Osteocyte (in vitro differentiated cells): ENCODE measurements at regions not wholly inside any gene's neighbourhood (a gene's known extent, or its start where the extent isn't known, plus 50 kb on each side); places are given as distances from the start of the nearest gene placed in this dataset.

ENCODE experiments used
- DNase-seq: peaks from one replicate; pipeline ENCODE4 v3.0.0; 2021; ENCODE audit warnings: mixed read lengths; ENCODE audit not compliant: unreplicated experiment; ENCODE audit errors: extremely low spot score
- H3K27ac Mint-ChIP-seq: one replicate; pipeline ENCODE4 v1.8.0; 2021; ENCODE audit warnings: mild to moderate bottlenecking, mixed read lengths; ENCODE audit not compliant: unreplicated experiment
- H3K27me3 Mint-ChIP-seq: one replicate; pipeline ENCODE4 v1.8.0; 2021; ENCODE audit warnings: mixed read lengths; ENCODE audit not compliant: unreplicated experiment
- H3K36me3 Mint-ChIP-seq: one replicate; pipeline ENCODE4 v1.8.0; 2021; ENCODE audit warnings: mixed read lengths; ENCODE audit not compliant: unreplicated experiment
- H3K4me1 Mint-ChIP-seq: one replicate; pipeline ENCODE4 v1.8.0; 2021; ENCODE audit warnings: mixed read lengths; ENCODE audit not compliant: unreplicated experiment
- H3K4me3 Mint-ChIP-seq: one replicate; pipeline ENCODE4 v1.8.0; 2021; ENCODE audit warnings: mild to moderate bottlenecking, moderate library complexity, mixed read lengths; ENCODE audit not compliant: unreplicated experiment
- H3K9me3 Mint-ChIP-seq: one replicate; pipeline ENCODE4 v1.8.0; 2021; ENCODE audit warnings: mixed read lengths; ENCODE audit not compliant: unreplicated experiment
- TF ChIP-seq, protein P1 (sequence below): fragments of 200-600 bp; sonication (generic); IDR thresholded peaks from 2 replicates; pipeline ENCODE4 v1.5.0; 2021; ENCODE audit warnings: antibody characterized with exemption, mild to moderate bottlenecking, moderate library complexity

DNA sequence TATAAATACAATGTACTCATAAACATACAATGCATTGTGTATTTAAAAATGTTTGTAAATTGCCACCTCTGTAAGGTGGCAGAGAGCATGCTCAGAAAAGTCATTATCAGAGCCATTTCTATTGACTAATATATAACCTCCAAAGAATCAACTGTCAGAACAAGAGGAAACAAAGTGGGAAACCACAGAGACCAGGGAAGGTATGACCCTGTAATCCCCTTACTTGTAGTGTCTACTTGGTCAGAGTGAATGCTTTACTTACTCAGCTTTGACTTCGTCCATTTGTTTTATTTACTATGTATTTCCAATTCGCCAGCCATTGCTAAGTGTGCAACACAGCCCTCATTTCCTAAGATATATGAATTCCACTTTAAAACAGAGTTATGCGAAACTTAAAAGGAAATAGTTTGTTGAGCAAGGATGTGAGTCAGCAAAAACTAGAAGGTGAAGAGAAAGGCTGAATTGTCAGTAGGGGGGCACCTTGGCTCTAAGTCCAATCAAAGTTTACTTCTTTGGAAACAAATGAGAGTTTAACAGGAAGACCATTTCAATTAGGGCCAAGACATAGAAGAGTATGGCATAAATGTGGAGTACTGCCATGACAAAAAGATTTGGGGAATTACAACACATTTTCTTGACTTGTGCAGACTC lies 671.7 kb upstream of the PTBP2 start:
- TF ChIP-seq, protein P1, sequence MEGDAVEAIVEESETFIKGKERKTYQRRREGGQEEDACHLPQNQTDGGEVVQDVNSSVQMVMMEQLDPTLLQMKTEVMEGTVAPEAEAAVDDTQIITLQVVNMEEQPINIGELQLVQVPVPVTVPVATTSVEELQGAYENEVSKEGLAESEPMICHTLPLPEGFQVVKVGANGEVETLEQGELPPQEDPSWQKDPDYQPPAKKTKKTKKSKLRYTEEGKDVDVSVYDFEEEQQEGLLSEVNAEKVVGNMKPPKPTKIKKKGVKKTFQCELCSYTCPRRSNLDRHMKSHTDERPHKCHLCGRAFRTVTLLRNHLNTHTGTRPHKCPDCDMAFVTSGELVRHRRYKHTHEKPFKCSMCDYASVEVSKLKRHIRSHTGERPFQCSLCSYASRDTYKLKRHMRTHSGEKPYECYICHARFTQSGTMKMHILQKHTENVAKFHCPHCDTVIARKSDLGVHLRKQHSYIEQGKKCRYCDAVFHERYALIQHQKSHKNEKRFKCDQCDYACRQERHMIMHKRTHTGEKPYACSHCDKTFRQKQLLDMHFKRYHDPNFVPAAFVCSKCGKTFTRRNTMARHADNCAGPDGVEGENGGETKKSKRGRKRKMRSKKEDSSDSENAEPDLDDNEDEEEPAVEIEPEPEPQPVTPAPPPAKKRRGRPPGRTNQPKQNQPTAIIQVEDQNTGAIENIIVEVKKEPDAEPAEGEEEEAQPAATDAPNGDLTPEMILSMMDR: no peak
- H3K4me1 Mint-ChIP-seq: no peaks in the 10 kb centered on the region
- peaks cover 9% of the 10 kb centered on the region for H3K9me3 Mint-ChIP-seq
- no peaks in the 10 kb centered on the region for H3K27me3 Mint-ChIP-seq
- DNase-seq: no peak
- H3K27ac Mint-ChIP-seq: no peak overlapping the region
- H3K4me3 Mint-ChIP-seq: no peak overlapping the region
- no peaks in the 10 kb centered on the region for H3K36me3 Mint-ChIP-seq

DNA sequence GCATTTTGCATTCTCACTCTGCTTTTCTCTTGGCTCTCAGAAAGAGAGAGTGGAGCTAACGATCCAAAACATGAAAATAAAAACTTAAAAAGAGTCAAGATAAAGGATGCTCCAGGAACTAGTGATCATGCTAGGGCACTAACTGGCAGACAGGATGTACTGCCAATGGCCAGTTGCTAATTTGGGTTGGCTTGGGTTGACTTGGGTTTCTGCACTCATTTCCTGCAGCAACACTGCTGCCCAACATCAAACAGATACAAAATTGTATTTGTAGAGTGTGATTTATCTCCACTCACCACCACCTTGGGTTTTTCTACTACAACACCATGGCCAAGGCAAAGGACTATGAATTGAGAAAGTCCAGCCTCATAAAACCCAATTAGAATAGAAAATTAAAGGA lies 662.3 kb upstream of the PTBP2 start:
- no peak for DNase-seq
- TF ChIP-seq, protein P1: no peak
- no peaks in the 10 kb centered on the region for H3K4me1 Mint-ChIP-seq
- H3K27me3 Mint-ChIP-seq: no peaks in the 10 kb centered on the region
- H3K9me3 Mint-ChIP-seq: peaks cover 18% of the 10 kb centered on the region
- H3K4me3 Mint-ChIP-seq: no peak overlapping the region
- H3K27ac Mint-ChIP-seq: no peak overlapping the region
- H3K36me3 Mint-ChIP-seq: no peaks in the 10 kb centered on the region

DNA sequence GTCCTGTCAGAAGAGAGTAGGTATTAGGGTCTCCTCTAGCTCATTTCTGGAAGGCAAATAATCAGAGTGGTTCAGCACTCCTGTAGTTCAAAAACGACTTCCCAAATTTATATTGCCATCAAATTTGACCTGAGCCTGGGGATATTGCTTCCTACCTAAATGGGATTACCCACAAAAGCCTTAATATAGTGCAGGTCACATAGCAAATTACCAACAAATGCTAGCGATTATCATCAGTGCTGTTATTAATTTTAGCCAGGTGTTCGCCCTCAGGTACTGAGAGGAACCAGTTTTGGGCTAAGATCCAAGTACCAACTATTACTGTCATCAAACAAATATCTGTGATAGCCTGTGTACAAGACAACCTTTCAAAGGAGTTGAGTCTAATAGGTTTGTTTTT lies 661.8 kb upstream of the PTBP2 start:
- no peaks in the 10 kb centered on the region for H3K27me3 Mint-ChIP-seq
- H3K36me3 Mint-ChIP-seq: no peaks in the 10 kb centered on the region
- peaks cover 14% of the 10 kb centered on the region for H3K9me3 Mint-ChIP-seq
- H3K4me1 Mint-ChIP-seq: no peaks in the 10 kb centered on the region
- TF ChIP-seq, protein P1: no peak
- H3K4me3 Mint-ChIP-seq: no peak overlapping the region
- no peak for DNase-seq
- H3K27ac Mint-ChIP-seq: no peak overlapping the region

DNA sequence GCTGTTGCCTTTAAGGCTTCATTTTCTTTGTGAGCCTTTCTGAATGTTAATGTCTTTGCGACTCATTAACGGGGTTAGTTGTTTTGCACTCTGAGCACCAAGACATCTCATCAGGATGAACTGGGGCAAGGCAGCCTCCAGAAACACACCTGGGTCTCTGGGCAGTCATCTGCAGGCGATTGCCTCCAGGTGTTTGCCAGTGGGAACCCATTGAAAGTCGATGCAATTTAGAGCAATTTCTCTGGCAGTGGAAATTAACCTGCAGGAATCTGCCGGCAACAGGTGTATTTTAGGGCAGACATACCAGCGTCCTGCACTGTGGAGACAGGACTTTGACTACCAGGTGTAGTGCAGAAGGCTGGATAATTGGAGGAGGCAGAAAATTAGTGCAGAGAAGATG lies 661.0 kb upstream of the PTBP2 start:
- Mint-ChIP-seq H3K27me3 (no peaks in the 10 kb centered on the region), H3K4me1 (no peaks in the 10 kb centered on the region), H3K27ac (no peak overlapping the region), H3K9me3 (peaks cover 13% of the 10 kb centered on the region), H3K4me3 (no peak overlapping the region), H3K36me3 (no peaks in the 10 kb centered on the region)
- TF ChIP-seq, protein P1: no peak
- DNase-seq: no peak

DNA sequence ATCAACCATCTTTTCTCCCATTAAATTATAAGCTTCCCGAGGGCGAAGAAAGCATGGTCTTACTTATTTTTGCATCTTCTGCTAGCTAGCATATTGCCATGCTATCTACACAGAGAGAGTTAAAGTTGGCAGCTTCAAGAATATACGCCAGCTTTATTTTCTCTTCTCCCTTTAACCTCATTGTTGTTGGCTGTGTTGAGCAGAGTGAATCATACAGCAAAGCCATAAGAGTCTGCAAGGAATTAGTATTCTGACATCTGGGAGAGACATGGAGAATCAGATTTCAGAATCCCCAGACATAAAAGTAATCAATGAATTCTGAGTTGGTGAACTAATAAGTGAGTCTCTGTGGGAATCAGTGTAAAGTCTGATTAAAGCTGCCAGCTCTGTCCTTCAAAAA lies 649.6 kb upstream of the PTBP2 start:
- H3K36me3 Mint-ChIP-seq: no peaks in the 10 kb centered on the region
- no peak overlapping the region for H3K27ac Mint-ChIP-seq
- DNase-seq: no peak
- peaks cover 22% of the 10 kb centered on the region for H3K27me3 Mint-ChIP-seq
- peaks cover 11% of the 10 kb centered on the region for H3K4me1 Mint-ChIP-seq
- H3K4me3 Mint-ChIP-seq: no peak overlapping the region
- H3K9me3 Mint-ChIP-seq: no peaks in the 10 kb centered on the region
- TF ChIP-seq, protein P1: no peak
